C4-2B (cell line): ENCODE measurements at regions not wholly inside any gene's neighbourhood (a gene's known extent, or its start where the extent isn't known, plus 50 kb on each side); places are given as distances from the start of the nearest gene placed in this dataset.

Experiments used
- ZFX ChIP-seq: fragments of 450-650 bp; IDR thresholded peaks from 2 replicates; pipeline ENCODE4 v1.6.1; 2017
- TF ChIP-seq, protein P1 (sequence below): fragments of 450-650 bp; conservative IDR thresholded peaks from 2 replicates; pipeline ENCODE4 v1.5.1; 2017; ENCODE audit warnings: mild to moderate bottlenecking

DNA sequence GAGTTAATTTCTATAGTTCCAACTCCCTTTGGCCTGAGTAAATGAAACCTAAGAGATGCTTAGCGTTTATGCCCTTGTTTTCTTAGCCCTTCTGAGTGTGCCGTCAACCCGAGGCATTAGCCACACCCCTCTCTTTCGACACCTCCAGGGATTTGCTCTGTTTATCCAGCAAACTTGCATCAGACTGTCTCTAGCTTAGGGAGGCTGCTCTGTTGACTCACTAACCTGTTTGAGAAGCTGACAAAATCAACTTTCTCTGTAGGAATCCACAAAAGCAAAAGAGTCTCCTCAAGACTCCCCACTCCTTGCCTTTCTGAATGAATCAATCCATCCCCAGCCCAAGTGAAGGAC lies 317.6 kb downstream of the TNS1 start:
- TF ChIP-seq, protein P1, sequence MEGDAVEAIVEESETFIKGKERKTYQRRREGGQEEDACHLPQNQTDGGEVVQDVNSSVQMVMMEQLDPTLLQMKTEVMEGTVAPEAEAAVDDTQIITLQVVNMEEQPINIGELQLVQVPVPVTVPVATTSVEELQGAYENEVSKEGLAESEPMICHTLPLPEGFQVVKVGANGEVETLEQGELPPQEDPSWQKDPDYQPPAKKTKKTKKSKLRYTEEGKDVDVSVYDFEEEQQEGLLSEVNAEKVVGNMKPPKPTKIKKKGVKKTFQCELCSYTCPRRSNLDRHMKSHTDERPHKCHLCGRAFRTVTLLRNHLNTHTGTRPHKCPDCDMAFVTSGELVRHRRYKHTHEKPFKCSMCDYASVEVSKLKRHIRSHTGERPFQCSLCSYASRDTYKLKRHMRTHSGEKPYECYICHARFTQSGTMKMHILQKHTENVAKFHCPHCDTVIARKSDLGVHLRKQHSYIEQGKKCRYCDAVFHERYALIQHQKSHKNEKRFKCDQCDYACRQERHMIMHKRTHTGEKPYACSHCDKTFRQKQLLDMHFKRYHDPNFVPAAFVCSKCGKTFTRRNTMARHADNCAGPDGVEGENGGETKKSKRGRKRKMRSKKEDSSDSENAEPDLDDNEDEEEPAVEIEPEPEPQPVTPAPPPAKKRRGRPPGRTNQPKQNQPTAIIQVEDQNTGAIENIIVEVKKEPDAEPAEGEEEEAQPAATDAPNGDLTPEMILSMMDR, result no peak
- no peak for TF ChIP-seq ZFX
